Tibial artery (tissue), 4 donors: ENCODE measurements at regions not wholly inside any gene's neighbourhood (a gene's known extent, or its start where the extent isn't known, plus 50 kb on each side); places are given as distances from the start of the nearest gene placed in this dataset.

ENCODE experiments used
- DNase-seq, 2 donors: peaks; one replicate each; pipeline ENCODE4 v3.0.0-alpha.2; 2019
- H3K27ac ChIP-seq, 2 donors: fragments of 200-600 bp; sonication (generic) in 1 of 2; 1 replicate in 1 of 2; 2 replicates in 1 of 2; pipeline ENCODE4 v1.5.1; 2018 to 2019; ENCODE audit warnings: mild to moderate bottlenecking in 1 of 2
- H3K27me3 ChIP-seq, 2 donors: fragments of 200-600 bp; sonication (generic) in 1 of 2; one replicate each; pipeline versions ENCODE4 v1.5.1 to v1.6.0; 2016 to 2019
- H3K36me3 ChIP-seq, 3 donors: fragments of 200-600 bp; sonication (generic) in 2 of 3; one replicate each; pipeline ENCODE4 v1.5.1; 2016 to 2019; ENCODE audit warnings: mild to moderate bottlenecking in 2 of 3
- H3K4me1 ChIP-seq, 4 donors: fragments of 200-600 bp; sonication (generic) in 2 of 4; 1 replicate in 3 of 4; 2 replicates in 1 of 4; pipeline ENCODE4 v1.5.1; 2016 to 2019
- H3K4me3 ChIP-seq, 2 donors: fragments of 200-600 bp; sonication (generic) in 1 of 2; 1 replicate in 1 of 2; 2 replicates in 1 of 2; pipeline ENCODE4 v1.5.1; 2018 to 2019; ENCODE audit warnings: mild to moderate bottlenecking in 2 of 2
- H3K9me3 ChIP-seq, 3 donors: fragments of 200-600 bp; sonication (generic) in 1 of 3; one replicate each; pipeline ENCODE4 v1.5.1; 2016 to 2019
- intact Hi-C: fragments of 100-400 bp; cut with DNase I; formaldehyde crosslinking; loops from one replicate; pipeline ENCODE4 v1.15.0; 2023; ENCODE audit warnings: low total_unique reads
- TF ChIP-seq, protein P1 (sequence below), 2 experiments: fragments of 200-600 bp in 1 of 2; fragments of 450-650 bp in 1 of 2; IDR thresholded peaks; one replicate each; pipeline ENCODE4 v1.5.1; 2017 to 2019; ENCODE audit warnings: antibody characterized with exemption in 2 of 2, mild to moderate bottlenecking in 1 of 2, moderate library complexity in 1 of 2

DNA sequence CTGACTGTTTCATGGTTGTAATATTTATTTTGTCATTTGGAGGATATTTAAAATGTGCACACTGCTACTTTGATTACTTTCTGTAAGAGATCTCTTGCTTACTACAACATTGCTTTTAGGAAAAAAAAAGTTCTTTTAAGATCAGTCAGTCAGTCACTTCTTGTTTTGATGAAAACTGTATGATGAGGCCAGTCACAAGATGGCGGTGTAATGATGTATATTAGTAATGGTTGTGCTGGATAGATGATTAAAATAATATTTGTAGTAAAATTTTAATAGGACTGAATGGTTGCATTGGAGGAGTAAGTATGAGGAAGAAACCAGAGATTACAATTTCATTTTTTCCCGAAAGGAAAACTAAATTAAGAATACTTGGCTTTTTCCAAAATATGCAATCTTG, 2411.1 kb downstream of the PCDH9 start:
- no peak overlapping the region for H3K27ac ChIP-seq
- no peaks in the 10 kb centered on the region for H3K9me3 ChIP-seq
- H3K4me3 ChIP-seq, result no peak overlapping the region
- H3K4me1 ChIP-seq, result no peaks in the 10 kb centered on the region
- DNase-seq, result no peak
- TF ChIP-seq, protein P1, sequence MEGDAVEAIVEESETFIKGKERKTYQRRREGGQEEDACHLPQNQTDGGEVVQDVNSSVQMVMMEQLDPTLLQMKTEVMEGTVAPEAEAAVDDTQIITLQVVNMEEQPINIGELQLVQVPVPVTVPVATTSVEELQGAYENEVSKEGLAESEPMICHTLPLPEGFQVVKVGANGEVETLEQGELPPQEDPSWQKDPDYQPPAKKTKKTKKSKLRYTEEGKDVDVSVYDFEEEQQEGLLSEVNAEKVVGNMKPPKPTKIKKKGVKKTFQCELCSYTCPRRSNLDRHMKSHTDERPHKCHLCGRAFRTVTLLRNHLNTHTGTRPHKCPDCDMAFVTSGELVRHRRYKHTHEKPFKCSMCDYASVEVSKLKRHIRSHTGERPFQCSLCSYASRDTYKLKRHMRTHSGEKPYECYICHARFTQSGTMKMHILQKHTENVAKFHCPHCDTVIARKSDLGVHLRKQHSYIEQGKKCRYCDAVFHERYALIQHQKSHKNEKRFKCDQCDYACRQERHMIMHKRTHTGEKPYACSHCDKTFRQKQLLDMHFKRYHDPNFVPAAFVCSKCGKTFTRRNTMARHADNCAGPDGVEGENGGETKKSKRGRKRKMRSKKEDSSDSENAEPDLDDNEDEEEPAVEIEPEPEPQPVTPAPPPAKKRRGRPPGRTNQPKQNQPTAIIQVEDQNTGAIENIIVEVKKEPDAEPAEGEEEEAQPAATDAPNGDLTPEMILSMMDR (IDR thresholded peaks at IDR 0.05), result no peak
- intact Hi-C loops, result no loop called here
- H3K36me3 ChIP-seq, result no peaks in the 10 kb centered on the region
- H3K27me3 ChIP-seq, result no peaks in the 10 kb centered on the region

DNA sequence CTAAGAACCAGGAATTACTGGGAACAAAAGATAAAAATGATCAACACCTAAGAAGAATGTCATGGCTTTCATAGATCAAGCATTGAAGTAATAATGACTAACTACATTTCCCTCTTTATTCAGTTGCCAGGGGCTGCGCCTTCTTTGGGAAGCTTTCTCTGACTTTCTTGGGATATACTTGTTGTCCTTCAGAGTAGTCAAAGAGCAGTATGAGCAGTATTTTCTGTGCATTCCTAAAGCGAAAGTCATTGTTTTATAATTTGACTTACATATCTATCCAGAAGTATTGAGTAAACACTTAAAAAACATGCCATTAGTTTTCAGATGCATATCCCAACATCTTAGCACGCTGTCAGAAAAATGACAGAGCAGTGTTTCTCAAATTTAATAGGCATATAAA, 2412.4 kb downstream of the PCDH9 start:
- TF ChIP-seq, protein P1 (IDR thresholded peaks at IDR 0.05), result no peak

GRCh38 chr13:64810750-64811149, 2419.4 kb downstream of the PCDH9 start:
- DNase-seq, result no peak
- intact Hi-C loops, result no loop called here
- Histone ChIP-seq H3K27me3 (no peaks in the 10 kb centered on the region), H3K9me3 (no peaks in the 10 kb centered on the region), H3K4me3 (no peak overlapping the region), H3K27ac (no peak overlapping the region), H3K36me3 (no peaks in the 10 kb centered on the region), H3K4me1 (no peaks in the 10 kb centered on the region)
- TF ChIP-seq, protein P1 (IDR thresholded peaks at IDR 0.05), result no peak

More for the DNA sequence above, 2412.4 kb downstream of the PCDH9 start:
- Histone ChIP-seq H3K36me3 (no peaks in the 10 kb centered on the region), H3K4me3 (no peak overlapping the region), H3K4me1 (no peaks in the 10 kb centered on the region), H3K9me3 (no peaks in the 10 kb centered on the region), H3K27ac (no peak overlapping the region), H3K27me3 (no peaks in the 10 kb centered on the region)
- no peak for DNase-seq
- intact Hi-C loops, result no loop called here

GRCh38 chr13:64808704-64809103, 2421.4 kb downstream of the PCDH9 start:
- Histone ChIP-seq H3K27me3 (no peaks in the 10 kb centered on the region), H3K9me3 (no peaks in the 10 kb centered on the region), H3K4me1 (no peaks in the 10 kb centered on the region), H3K36me3 (no peaks in the 10 kb centered on the region), H3K27ac (no peak overlapping the region), H3K4me3 (no peak overlapping the region)
- intact Hi-C loops, result no loop called here
- TF ChIP-seq, protein P1 (IDR thresholded peaks at IDR 0.05), result no peak
- no peak for DNase-seq

DNA sequence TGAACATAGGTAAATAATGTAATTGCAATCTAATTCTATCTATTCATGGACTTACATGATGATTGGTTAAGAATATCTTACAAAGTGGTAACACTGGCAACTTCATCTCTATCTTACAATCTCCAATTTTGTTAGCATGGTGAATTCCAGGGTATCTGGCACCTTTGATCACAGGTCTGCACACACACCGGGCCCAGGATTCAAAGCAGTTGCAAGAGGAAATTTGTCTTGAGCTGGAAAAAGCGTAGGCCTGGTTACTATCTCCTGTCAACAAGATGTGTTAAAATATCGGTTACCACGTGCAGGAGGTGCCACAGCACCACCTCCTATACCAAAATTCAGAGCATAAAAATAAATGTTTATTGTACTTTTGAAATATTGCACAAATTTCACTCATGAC, 2428.4 kb downstream of the PCDH9 start:
- Histone ChIP-seq H3K36me3 (no peaks in the 10 kb centered on the region), H3K4me3 (no peak overlapping the region), H3K27me3 (no peaks in the 10 kb centered on the region), H3K27ac (no peak overlapping the region), H3K4me1 (no peaks in the 10 kb centered on the region), H3K9me3 (no peaks in the 10 kb centered on the region)
- no peak for DNase-seq
- intact Hi-C loops, result no loop called here
- TF ChIP-seq, protein P1 (IDR thresholded peaks at IDR 0.05), result no peak

GRCh38 chr13:64798422-64798821, 2431.7 kb downstream of the PCDH9 start:
- Histone ChIP-seq H3K9me3 (no peaks in the 10 kb centered on the region), H3K4me3 (no peak overlapping the region), H3K27ac (no peak overlapping the region), H3K27me3 (no peaks in the 10 kb centered on the region), H3K4me1 (no peaks in the 10 kb centered on the region), H3K36me3 (no peaks in the 10 kb centered on the region)
- TF ChIP-seq, protein P1 (IDR thresholded peaks at IDR 0.05), result no peak
- intact Hi-C loops, result no loop called here
- DNase-seq, result no peak
